ENCODE measurements at regions not wholly inside any gene's neighbourhood (a gene's known extent, or its start where the extent isn't known, plus 50 kb on each side); places are given as distances from the start of the nearest gene placed in this dataset.

DNA sequence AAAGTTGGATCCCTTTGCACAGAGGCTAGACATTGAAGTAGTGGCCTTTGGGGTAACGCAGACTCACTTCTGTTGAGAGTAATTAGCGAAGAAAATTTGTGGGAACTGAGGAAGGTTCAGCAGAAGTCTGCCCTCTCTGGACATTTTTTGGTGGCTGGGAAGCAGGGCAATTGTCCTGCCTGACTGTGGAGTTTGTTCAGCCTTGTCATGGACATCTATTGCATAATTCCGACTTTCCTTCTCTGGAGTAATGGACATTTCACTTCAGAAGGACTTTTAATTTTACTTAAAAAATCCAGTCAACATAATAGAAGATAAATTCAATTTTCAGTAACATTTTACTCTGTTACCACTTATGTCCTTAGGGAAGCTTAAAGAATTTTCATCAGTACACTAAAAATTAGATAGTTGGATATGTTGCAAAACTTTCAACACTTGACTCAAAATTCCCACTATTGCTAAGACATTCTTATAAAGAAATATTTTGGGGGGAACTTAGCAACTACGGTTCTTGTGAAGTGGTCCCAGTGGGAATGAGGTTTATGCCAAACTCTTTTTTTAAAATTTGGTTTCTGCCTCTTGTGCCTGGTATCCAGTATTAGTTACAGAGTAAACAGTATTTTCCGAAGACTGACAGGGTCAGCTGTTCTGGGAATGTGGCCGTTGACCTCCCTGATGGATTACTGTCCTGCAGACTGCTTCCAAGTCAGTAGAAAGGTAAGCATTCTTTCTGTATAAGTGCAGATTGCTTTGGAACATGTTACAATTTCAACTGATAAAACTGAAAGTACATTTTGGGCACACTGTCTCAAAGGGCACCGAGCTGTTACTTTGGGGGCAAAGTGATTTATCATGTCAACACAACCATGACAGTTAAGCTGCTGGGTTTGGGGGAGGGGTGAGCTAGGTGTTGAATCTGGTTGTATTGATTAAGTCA is 100.6 kb upstream of the MLIP start:
- DNase-seq, result no peak

DNA sequence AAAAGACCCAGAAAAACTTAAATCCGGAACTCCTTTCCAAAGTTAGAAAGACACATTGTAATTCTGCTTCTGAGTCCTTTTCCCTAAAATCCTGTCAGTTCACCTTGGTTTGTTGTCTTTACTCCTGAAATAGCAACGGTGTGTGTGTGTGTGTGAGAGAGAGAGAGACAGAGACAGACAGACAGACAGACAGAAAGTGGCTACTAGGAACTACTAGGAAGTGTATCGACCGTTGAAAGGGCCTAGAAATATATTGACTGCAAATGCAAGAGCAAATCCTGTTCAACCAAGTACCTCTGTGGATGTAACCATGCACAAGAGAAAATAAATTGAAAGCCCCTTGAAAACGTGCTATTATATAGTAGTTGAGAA is 100.0 kb upstream of the MLIP start:
- no peak for DNase-seq

DNA sequence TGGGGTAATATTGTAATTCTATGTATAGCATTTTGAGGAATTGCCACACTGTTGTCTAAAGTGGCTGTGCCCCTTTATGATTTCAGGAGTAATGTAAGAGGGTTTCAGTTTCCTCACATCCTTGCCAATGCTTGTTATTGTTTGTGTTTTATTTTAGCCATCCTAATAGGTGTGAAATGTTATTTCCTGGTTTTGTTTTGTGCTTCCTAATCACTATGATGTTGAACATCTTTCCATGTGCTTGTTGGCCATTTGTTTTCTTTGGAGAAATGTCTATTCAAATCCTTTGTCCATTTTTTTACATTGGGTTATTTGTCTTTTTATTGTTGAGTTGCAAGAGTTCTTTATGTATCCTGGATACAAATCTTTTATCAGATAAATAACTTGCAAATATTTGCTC is 97.3 kb upstream of the MLIP start:
- no peak for DNase-seq

DNA sequence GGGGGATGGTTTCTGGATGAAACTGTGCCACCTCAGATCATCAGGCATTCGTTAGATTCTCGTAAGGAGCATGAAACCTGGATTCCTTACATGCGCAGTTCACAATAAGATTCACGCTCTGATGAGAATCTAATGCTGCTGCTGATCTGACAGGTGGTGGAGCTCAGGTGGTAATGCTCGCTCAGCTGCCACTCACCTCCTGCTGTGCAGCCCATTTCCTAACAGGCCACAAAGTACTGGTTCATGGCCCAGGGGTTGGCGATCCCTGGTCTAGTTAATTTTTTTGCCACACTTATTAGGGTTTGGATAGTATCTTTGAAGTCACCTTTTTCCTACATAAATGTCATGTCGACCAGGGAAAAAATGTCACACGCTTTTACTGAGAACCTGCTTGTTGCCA is 96.8 kb upstream of the MLIP start:
- no peak for DNase-seq

DNA sequence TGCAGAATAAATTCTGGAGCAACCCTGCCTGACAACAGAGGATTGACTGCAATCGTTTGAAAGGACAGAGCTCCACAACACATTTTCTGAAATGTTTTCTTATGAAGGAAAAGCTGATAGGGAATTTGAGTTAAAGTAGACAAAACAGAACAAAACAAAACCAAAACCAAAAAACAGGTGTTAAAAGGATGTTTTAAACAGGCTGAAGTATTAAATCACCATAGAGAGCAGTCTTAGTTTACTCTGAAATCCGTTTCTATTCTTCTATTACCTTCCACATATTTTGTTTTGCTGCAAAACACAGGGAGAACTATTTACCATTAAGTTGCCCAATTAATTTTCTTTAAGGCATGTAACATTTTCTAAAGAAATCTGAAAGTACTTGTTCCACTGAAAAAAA is 93.4 kb upstream of the MLIP start:
- no peak for DNase-seq

DNA sequence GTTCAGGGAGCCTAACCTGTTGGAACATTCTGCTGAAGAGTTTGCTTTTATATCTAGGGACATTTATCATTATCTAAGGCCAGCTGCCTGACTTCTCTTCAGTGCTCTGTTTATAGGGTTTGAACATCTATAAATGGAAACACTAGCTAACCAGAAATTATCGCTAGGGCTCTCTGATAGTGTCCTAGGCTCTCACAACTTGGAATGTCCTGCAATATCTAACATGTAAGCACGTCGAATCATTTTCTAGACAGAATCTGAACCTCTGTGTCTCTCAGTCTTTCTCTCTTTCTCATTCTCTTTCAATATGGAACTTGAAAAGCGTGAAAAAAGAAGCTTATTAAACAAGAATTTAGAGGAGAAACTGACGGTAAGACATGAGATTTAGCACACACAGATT is 92.5 kb upstream of the MLIP start:
- no peak for DNase-seq

DNA sequence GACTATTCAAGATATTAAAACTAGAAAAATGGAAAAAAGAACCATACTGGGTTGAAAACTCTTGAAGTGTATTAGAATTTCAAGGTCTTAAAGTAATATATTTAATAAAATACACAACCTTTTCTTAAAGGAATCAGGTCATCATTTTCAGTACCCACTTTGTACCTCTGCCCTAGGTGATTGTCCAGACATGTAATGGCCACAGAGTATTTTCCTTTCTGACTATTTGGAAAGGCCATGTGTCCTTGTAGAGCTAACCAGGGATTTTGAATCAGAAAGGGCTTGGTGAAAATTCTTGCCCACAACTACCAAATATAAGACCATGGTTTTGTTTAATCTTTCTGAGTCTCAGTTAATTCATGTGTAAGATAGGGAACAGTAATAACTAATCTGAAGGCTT is 91.4 kb upstream of the MLIP start:
- no peak for DNase-seq

DNA sequence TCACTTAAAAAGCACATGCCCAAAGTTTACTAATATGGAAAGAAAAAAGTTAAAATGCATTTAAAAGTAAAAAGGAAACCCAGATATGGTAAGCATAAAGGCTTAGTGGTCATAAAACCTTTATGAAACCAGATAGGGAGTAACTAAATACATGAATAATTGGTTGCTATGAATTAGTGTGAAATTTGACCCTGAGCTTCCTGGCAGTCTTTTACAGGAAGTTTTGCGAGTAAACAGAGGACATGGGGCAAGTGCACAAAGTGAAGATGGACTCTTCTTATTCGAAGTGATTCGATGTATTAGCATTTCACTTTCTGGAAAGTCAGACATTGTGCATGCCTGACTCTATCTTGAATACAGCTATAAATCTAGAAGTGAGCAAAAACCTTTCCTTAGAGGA is 90.9 kb upstream of the MLIP start:
- DNase-seq, result no peak

DNA sequence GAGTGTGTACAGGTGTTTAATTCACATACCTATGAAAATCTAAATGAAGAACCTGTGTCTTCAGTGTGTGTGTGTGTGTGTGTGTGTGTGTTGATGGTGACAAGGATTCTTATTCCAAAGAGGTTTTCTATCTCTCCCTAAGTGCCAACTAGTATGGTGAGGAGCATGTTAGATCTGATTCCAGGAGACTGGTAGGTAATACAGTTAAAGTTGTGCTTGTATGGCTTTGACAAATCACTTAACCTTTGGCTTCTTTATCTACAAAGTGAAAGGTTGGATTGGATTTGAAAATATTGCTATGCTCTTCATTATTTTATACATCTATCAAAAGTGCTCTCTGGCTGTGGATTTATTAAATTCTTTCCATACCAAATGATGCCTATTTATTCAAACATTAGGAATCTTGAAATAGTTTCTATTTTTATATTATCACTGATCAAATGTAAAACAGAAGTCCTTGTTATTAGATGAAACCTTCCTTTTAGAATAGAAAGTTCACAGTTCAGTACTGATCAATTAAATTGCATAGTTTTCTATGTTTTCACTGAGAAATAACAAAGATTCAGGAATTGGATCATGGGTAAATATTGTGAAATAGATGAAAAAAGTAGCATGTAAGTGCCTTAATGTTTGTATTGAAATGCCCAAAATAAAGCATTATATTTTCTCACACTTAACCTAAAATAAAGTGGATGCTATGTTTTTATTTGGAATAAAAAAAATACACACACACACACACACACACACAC is 84.4 kb upstream of the MLIP start:
- no peak for DNase-seq

DNA sequence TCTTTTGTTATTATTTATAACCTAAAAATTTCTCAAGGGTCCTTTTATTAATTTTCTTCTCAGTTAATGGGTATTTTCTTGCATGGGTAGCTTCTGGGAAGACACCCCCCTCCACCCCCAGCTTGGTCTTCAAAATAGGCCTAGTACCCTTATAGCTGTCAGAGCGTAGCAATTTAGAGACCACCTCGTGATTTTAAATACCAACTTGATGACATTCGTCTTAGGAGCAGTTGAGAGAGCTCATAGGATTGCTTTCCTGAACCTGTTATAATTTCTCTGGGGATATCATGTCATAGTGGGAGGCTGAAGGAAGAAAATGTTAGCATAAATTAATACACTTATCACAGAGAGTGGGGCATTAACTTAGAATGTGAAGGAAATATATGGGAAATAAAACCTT is 83.1 kb upstream of the MLIP start:
- no peak for DNase-seq

DNA sequence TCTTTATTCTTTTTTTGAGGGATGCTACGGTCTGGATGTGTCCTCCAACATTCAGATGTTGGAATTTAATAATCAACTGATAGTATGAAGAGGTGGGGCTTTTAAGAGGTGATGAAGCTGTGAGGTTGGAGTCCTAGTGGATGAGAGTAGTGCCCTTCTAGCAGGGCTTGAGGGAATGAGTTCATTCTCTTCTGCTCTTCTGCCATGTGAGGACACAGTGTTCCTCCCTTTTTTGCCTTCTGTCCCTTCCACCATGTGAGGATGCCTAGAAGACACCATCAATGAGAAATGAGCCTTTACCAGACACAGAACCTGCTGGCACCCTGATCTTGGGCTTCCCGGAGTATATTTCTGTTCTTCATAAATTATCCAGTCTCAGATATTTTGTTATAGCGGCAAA is 82.1 kb upstream of the MLIP start:
- no peak for DNase-seq

DNA sequence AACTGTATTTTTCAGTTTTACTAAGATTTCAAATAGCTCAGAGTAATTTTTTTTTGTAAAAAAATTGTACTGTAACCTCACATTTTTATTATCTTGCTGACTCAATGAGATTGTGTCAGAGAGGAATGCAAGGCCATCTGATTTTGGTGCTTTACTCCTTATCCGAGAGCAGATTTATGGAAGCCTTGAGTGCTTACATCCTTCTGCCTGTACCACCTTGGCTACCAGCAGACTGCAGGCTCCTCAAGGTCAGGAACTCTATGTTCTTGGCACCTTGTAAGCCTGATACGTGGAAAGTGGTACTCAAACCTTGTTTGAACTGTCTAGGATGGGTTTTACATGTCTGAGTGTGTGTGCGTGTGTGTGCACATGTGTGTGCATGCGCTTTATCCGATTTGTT is 80.1 kb upstream of the MLIP start:
- no peak for DNase-seq

DNA sequence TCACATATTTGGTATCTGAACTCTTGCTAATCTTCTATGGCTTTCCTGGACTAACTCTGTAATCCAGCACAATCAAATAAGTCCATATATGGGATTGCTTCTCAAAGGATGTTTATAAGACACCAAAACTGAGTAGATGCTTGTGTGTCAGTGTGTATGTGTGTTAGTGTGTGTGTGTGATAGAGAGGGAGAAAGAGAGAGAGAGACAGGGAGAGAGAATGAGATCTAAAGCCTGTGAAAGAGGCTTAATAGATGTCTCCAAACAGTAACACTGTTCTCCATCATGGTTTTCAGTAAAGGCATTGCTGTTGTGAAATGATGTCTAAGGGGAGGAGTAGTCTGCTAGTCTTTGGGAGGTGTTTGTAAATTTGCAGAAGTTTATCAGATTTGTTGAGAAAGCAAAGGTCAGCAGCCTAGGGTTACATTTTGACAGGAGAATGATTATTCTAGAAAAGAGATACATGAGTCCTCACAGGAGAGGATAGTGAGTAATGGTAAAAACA is 73.9 kb upstream of the MLIP start:
- DNase-seq, result no peak

DNA sequence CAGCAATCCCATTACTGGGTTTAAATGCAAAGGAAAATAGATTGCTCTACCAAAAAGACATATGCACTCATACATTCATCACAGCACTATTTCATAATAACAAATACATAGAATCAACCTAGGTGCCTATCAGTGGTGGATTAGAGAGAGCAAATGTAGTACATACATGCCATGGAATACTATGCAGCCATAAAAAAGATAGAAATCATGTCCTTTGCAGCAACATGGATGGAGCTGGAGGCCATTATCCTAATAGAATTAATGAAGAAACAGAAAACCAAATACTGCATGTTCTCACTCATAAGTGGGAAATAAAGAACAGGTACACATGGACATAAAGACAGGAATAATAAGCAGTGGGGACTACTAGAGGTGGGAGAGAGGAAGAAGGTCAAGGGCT is 70.7 kb upstream of the MLIP start:
- no peak for DNase-seq

DNA sequence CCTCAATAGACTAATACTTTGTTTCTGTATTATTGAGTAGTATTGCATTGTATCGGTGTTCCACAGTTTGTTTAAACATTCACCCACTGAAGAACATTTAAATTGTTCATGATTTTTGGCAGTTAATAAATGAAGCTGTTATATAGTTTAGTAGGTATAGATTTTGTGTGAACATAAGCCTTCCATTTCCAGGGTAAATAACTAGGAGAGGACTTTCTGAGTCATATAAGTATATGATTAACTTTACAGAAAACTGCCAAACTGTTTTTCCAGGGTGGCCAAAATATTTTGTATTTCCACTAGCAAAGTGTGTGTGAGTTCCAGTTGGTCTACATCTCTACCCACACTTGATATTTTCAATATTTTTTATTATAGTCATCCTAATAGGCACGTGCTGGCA is 70.0 kb upstream of the MLIP start:
- DNase-seq, result no peak

DNA sequence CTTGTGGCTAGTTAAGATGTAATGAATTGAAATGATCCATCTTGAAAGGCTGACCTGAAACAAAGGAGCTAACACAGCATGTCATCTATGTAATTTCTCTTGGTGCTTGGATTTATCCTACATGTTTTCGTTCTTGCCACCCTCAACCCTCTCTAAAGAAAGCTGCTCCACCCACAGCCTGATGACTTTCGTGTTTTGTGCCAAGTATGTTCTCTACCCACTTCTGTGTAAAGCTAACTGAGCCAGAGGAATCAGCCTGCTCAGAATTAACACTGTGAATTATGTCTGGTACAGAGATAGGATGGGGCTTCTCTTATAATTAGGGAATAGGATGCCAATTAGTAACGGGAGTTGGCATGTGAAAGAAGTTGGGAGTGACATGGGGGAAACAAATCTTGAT is 67.9 kb upstream of the MLIP start:
- no peak for DNase-seq

DNA sequence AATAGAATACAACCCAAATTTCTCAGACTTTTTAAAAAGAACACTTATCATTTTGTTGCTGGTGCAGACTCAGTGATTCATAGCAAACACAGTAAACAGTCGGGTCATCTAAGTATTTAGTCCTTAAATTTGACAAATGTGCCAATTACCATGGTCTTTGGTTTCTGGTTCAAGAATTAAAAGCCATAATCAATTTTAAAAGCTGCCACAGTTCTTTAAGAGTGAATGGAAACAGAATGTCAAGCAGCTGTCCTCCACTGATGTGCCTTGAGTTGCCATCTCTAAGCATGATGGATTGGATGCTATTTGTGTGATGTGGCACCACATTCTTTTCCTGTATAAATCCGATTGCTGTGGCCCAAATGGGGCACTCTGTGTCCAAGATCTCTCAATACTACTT is 67.2 kb upstream of the MLIP start:
- no peak for DNase-seq

DNA sequence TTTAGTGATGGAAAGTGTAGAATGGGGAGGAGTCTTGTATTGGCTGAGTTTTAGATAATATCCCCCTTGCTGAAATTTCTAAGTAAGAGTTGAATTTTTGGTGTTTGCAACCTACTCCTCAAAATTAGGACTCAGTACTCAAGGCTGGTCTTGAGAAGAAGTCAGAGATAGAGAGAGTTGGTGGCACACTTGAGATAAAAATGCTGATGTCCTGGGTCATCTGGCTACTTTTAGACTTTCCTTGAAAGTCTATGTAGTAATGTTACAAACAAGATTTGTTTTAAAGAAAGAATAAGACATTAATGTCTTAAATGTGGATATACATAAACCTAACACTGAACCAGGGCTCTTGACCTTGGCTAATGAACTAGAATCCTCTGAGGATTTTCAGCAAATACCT is 62.5 kb upstream of the MLIP start:
- no peak for DNase-seq

DNA sequence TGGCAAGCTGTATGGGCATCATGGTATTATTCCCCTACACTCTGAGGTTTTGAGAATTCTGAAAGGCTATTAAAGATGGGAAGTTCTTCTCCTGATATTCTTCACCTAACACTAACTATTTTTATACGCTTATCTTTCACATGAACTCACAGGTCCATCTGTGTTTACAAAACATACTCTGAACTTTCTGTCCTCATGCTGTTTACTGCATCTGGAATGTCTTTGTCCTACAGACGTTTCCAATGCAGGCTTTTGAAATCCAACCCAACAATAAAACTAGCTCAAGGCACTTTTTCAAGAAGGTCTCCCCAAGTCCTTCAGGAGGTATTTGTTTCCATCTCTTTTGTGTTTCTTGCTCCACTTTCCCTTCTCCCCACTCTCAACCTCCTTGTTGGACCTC is 60.5 kb upstream of the MLIP start:
- DNase-seq, result no peak

DNA sequence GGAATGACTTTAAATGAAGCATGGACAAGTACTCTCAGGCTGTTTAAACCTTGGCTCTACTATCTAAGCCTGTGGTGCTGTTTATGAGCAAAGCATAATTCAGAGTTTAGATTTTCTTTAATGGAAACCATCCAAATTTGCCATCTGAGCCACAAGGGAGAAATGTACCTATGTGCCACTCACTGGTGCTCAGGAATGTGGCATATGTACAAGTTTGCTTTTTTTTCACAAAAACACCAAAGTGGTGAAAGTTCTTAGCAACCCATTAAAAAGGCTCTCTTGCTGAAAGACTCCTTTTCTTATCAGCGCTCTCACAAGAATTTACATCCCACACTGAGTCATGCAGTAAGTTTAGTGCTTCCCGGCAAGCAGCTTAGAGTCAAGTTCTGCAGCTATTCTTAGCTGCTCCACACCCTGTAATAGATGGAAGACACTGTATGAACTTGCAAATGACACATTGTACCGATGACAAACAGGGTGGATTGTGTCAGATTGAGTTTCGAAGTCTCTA is 57.3 kb upstream of the MLIP start:
- no peak for DNase-seq

DNA sequence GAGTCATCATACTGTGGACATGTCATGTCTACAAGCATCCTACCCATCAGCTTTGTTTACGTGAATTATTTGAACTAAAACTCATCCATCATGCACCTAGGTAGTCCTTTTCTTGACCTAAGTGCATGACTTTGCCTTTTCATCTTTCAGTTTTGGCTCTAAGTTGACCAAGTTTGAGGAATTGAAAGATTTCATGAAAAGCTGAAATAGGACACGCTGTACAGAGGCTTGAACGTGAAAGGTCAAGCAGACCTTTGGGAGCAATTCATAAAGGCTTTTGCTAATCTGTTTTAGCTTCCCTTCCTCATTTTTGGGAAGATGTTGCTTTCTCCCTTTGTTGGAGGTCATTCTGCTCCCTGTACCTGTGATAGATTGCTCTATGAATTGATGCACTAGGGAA is 55.1 kb upstream of the MLIP start:
- DNase-seq, result no peak

DNA sequence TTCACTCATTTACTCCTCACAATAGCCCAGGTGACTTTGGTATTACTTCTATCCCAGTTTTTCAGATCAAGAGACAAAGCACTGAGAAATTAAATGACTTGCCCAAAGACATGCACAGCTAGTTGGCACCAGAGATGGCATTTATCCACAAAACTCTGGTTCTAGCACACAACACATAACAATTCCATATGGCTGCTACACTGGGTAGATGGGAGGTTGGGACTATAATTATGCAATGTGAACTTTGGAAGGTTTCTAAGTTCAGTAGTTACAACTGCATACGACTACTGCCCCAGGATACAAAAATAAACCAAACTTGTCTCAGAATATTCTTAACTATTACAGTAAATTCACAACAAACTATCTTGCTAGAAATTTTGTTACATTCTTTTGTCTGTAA is 54.2 kb upstream of the MLIP start:
- no peak for DNase-seq

DNA sequence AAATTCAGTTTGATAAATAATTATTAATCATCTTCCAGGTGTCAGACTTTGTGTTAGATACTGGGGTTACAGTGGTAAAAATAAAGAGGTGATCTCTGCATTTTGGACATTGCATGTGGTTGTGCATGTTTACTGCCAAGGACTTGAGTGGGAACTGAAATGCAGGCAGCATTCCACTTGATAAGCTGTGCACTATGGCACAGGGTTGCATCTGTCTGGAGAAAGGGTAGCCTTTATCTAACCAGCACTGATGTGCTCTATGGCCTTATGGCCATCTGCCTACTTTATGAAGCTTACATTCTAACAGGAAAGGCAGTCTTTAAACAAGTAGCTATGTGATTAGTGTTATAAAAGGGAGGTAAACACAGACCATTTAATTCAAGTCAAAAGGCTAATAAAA is 53.0 kb upstream of the MLIP start:
- no peak for DNase-seq

DNA sequence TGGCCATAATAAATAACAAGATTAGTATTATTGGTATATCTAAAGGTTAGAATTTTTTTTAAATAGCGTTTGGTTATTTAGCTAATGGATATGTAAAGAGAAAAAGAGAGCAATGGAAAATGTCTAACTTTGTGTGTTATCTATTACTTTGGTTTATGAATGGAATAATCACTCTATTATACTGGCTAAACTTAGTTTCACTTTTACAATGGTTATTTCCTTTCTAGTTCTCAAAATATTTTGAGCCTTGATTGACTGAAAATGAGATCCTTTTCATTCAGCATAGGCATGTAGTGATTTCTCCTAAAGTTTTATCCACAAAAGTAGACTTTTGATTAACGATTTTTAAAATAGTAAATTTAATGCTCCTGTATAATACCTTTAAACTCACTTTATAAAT is 51.6 kb upstream of the MLIP start:
- no peak for DNase-seq
